NCI-H345 treated with DMSO at 0.1 percent for 48 hours (cell line): ENCODE measurements at regions not wholly inside any gene's neighbourhood (a gene's known extent, or its start where the extent isn't known, plus 50 kb on each side); places are given as distances from the start of the nearest gene placed in this dataset.

Experiments
- DNase-seq: peaks from one replicate; lab custom pipeline; 2025; ENCODE audit not compliant: unreplicated experiment; lab: John Stamatoyannopoulos, UW

DNA sequence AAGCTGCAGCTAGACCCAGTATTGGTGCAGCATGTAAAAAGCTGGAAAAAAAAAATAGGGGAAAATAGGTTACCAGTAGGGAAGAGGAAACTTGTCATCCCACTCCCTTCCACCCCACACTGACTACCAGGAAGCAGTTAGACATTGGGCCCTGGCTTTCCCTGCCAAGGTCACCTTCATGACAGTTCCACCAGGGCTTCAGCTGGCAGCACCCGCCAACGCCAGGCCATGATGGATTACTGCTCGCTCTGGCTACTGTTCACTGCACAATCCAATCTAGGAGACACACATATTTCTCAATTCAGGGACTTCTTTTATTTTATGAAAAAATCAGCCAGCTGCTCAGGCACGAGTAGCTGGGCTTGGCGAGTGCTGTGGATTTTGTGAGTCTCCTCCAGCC is 127.7 kb downstream of the DMRTA2 start:
- no peak for DNase-seq

DNA sequence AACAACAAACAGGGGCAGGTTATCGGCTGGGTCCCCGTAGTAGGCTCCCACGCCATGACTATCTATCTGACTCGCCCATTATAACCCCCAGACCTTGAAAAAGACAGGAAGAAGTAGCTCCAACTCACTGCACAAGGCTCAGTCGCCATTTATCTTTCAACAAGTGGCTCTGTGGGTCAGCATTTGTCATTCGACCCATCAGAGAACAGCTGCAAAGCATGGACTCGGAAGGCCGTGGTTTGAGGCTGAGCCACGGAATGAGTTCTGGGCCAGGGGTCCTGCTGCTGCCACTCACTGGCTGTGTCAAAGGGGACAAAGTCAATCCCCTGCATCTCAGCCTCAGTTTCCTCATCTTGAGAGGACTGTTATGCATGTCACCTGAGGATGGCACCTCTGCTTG is 131.0 kb downstream of the DMRTA2 start:
- no peak for DNase-seq

DNA sequence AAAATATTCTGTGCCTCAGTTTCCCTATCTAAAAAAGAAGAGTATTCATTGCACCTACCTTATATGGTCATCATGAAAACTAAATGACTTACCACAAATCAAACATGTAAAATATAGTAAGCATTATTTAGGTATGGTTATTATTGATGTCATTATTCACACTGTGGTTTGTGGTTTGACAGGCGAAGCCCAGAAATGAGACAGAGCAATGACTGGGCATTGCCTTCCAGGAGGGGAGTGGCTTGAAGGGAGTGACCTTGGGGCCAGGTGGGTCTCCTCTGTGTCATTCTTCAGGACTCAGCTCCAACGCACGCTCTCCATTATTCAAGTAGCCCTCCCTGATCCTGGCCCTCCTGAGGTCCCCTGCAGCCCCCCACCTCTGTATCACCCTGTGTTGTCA is 133.7 kb downstream of the DMRTA2 start:
- DNase-seq, result no peak

- DNase-seq, result no peak
These were observed 137.2 kb downstream of the DMRTA2 start for GRCh38 chr1:50285994-50286393.

GRCh38 chr1:50279622-50280330 is 143.5 kb downstream of the DMRTA2 start:
- no peak for DNase-seq

DNA sequence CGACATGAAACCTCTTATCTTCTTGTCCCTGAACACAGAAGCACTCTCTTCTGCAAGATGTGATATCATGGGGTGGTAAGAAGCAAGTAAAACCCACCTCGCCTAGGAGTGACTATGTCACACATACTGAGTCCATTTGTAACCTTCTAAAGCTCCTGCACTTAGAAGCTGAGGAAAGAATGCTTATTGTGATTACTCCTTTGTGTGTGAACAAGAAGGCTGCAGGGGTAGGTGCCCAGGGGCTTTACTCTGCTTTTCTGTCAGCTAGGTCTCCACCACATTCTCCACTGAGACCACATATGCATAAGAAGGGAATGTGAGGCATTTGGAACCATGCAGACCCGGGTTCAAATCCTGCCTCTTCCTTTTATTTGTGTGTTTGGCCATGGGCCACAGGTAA is 144.3 kb downstream of the DMRTA2 start:
- DNase-seq, result no peak

GRCh38 chr1:50278410-50278809 is 144.8 kb downstream of the DMRTA2 start:
- no peak for DNase-seq

GRCh38 chr1:50275566-50275965 is 147.7 kb downstream of the DMRTA2 start:
- no peak for DNase-seq

GRCh38 chr1:50272912-50273311 is 150.3 kb downstream of the DMRTA2 start:
- no peak for DNase-seq

- peak; percentile 19 for DNase-seq
These were observed 151.2 kb downstream of the DMRTA2 start for GRCh38 chr1:50271968-50272578.

GRCh38 chr1:50271337-50271736 is 151.9 kb downstream of the DMRTA2 start:
- no peak for DNase-seq

GRCh38 chr1:50270926-50271325 is 152.3 kb downstream of the DMRTA2 start:
- no peak for DNase-seq

DNA sequence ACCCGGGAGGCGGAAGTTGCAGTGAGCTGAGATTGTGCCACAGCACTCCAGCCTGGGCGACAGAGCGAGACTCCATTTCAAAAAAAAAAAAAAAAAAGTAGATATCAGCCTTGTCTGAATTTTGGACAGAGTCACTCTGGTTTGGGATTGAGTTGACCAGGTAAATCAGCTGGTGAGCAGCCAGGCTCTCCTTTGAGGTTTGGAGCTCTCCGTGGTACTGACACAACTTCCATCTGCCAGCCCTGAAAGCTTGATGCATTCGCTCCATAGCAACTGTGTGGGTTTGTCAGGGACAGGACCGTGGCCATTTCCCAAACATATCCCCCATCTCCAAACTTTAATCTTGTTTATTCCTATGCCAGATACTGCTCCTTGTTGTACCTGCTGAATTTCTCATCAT is 155.2 kb downstream of the DMRTA2 start:
- no peak for DNase-seq

DNA sequence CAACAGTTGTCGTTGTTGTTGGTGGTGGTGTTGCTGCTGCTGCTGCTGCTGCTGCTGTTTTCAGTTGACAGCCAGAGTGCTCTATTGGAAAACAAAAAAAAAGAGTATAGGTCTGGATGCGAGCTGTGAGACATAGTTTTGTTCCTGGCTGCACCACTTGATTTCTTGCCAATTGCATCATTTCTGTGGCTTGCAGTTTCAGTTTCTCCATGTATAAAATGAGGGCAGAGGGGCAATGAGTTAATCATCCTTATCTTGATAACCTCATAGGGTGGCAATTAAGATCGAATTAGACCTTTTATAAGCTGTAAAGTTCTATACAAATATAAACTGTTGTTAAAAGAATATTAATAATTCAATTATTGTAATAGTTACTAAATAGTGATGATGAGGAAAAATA is 156.7 kb downstream of the DMRTA2 start:
- DNase-seq, result no peak

- DNase-seq, result no peak
These were observed 157.1 kb downstream of the ELAVL4 start for GRCh38 chr1:50265790-50266314.

- no peak for DNase-seq
These were observed 155.9 kb downstream of the ELAVL4 start for GRCh38 chr1:50264590-50264989.

DNA sequence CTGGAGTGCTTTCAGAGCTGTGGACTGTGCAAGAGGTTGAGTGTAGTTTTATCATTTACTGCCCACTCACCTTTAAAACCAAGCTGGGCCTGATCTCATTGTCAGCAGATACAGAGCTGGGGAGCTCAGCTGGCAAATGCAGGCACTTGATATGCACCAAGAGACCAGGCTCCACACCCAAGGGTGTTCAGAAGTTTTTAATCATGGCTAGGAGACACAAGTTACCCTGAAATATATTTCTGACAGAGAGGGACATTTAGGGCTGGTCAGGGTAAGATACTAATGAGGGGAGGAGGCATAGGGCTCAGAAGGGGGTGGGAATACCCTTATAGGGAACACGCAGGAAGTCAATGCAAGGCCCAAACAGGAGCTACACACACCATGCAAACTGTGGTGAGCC is 153.7 kb downstream of the ELAVL4 start:
- no peak for DNase-seq

DNA sequence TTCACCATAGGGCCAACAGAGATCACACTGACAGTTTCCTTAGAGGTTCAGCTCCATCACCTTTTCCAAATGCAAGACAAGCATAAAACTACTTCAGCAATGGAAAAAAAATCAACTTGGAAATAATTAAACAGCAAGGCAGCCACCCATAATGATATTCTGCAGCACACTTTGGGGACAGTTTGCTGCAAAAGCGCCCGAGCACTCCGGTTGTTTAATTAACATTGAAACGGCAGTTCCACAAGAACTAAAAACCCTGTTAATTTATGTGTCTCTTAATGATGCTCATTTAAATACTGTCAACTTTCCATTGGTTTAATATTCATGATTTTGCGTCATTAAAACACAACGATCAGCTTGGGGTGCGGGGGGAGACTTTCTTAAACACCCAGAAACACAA is 153.2 kb downstream of the ELAVL4 start:
- DNase-seq, result no peak

- no peak for DNase-seq
These were observed 149.4 kb downstream of the ELAVL4 start for GRCh38 chr1:50257940-50258685.

DNA sequence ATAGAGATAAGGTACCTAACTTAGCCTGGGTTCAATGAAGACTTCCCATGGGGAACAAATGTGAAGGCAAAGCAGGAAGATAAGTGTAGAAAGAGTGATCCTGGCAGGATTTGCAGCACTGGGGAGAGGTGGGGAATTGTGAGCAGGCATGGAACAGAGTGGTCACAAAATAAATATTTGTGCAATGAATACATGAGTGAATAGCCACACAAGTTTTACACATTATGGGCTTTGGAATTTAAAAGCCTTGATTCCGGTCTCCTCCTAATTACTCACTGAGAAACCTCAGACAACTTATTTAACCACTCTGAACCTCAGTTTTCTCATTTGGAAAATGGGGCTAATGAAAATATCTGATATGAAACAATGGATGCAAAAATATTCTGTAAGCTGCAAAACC is 148.3 kb downstream of the ELAVL4 start:
- no peak for DNase-seq
